MM.1S (cell line): ENCODE measurements at regions not wholly inside any gene's neighbourhood (a gene's known extent, or its start where the extent isn't known, plus 50 kb on each side); places are given as distances from the start of the nearest gene placed in this dataset.
A peak's percentile ranks its signal among the peaks of the same experiment; 100 is the strongest.

Source experiments
- CTCF ChIP-seq: fragments of 300-600 bp; sonication (generic); IDR thresholded peaks from 2 replicates; pipeline ENCODE4 v1.5.1; 2016; ENCODE audit warnings: antibody characterized with exemption, low read length, mixed read lengths
- EZH2 ChIP-seq: fragments of 300-600 bp; sonication (generic); optimal IDR thresholded peaks from 2 replicates; pipeline ENCODE3; 2017; ENCODE audit warnings: low read depth, mild to moderate bottlenecking, antibody characterized with exemption, low read length, mixed read lengths
- EZH2phosphoT487 ChIP-seq: fragments of 300-600 bp; sonication (generic); IDR thresholded peaks from 2 replicates; pipeline ENCODE4 v1.6.1; 2018; ENCODE audit warnings: antibody characterized with exemption, low read length

DNA sequence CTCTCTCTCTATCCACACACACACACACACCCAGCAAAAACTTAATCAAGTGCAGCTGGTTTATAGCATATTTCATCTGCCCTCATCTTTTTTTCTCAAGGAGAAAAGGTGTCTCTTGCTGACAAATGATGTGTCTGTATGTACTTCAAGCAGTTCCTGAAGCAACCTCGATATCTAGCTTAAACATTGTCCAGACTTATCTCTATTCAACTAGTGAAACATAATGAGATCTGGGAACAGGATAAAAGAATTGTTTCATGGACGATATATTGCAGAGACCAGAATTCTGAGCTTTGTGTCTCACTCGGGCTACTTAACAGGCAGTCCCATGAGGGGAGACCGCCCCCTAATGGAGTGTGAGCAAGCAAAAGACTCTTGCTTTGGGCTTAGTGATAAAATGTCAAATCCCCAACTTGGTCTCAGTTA is 929.2 kb upstream of the SOX11 start:
- TF ChIP-seq CTCF (peak; percentile 28), EZH2 (no peak), EZH2phosphoT487 (no peak)
